IMR-90 (cell line): ENCODE measurements at regions not wholly inside any gene's neighbourhood (a gene's known extent, or its start where the extent isn't known, plus 50 kb on each side); places are given as distances from the start of the nearest gene placed in this dataset.

ENCODE experiments used
- ATAC-seq: fragments of 200-7000 bp; cut with Tn5 transposase; 2 replicates; pipeline ENCODE4 v1.9.1; 2020; ENCODE audit warnings: low read depth, mild to moderate bottlenecking, moderate library complexity
- BruUV-seq: library from RNA; stranded (reverse); fragments of 400-500 nt; replicated peaks from 2 replicates; lab custom pipeline; 2021; lab: Mats Ljungman, UMichigan
- CTCF ChIA-PET: fragments of 300-600 bp; formaldehyde crosslinking; extraction: SDS; loops from one replicate; lab custom pipeline; 2021; ENCODE audit warnings: antibody characterized with exemption; lab: Yijun Ruan, JAX
- POLR2A ChIA-PET: fragments of 300-600 bp; sonication (Branson Sonifier 250); formaldehyde crosslinking; loops from one replicate; lab custom pipeline; 2022; ENCODE audit warnings: antibody characterized with exemption; ENCODE audit not compliant: unreplicated experiment; lab: Charles Lee
- DNase-seq: peaks from one replicate; pipeline ENCODE4 v3.0.0; 2013
- H2AFZ ChIP-seq: replicated peaks from 2 replicates; pipeline ENCODE3; 2013; ENCODE audit warnings: low read length, mild to moderate bottlenecking; ENCODE audit not compliant: poor library complexity
- H2AK5ac ChIP-seq: 2 replicates; pipeline ENCODE4 v1.6.1; 2013; ENCODE audit warnings: low read depth, low read length, inconsistent platforms
- H2AK9ac ChIP-seq: replicated peaks from 2 replicates; pipeline ENCODE3; 2013; ENCODE audit warnings: mild to moderate bottlenecking, low read depth, low read length, moderate library complexity; ENCODE audit not compliant: poor library complexity
- H2BK120ac ChIP-seq: 2 replicates; pipeline ENCODE4 v1.6.1; 2013; ENCODE audit warnings: low read depth, low read length, inconsistent platforms
- H2BK15ac ChIP-seq: 3 replicates; pipeline ENCODE4 v1.6.1; 2013; ENCODE audit warnings: low read depth, low read length, inconsistent platforms
- H2BK20ac ChIP-seq: 2 replicates; pipeline ENCODE4 v1.6.1; 2013; ENCODE audit warnings: low read depth, mild to moderate bottlenecking, inconsistent platforms, low read length, moderate library complexity
- H2BK5ac ChIP-seq: 2 replicates; pipeline ENCODE4 v1.6.1; 2013; ENCODE audit warnings: mild to moderate bottlenecking, low read depth, low read length, inconsistent platforms; ENCODE audit not compliant: poor library complexity, severe bottlenecking
- H3K14ac ChIP-seq: replicated peaks from 2 replicates; pipeline ENCODE4 v1.6.1; 2013; ENCODE audit warnings: low read depth, low read length, inconsistent platforms
- H3K18ac ChIP-seq: 2 replicates; pipeline ENCODE4 v1.6.1; 2013; ENCODE audit warnings: low read depth, low read length, control low read depth
- H3K23ac ChIP-seq: 2 replicates; pipeline ENCODE4 v1.6.1; 2013; ENCODE audit warnings: low read depth, low read length, inconsistent platforms
- H3K27ac ChIP-seq: 2 replicates; pipeline ENCODE4 v1.5.1; 2013; ENCODE audit warnings: mild to moderate bottlenecking, control low read depth, low read length; ENCODE audit not compliant: insufficient read depth
- H3K27me3 ChIP-seq: 2 replicates; pipeline ENCODE4 v1.6.1; 2013; ENCODE audit warnings: low read length; ENCODE audit not compliant: control insufficient read depth, insufficient read depth
- H3K36me3 ChIP-seq: 2 replicates; pipeline ENCODE4 v1.6.1; 2013; ENCODE audit warnings: low read length, mixed read lengths; ENCODE audit not compliant: control insufficient read depth, insufficient read depth
- H3K4ac ChIP-seq: 2 replicates; pipeline ENCODE4 v1.6.1; 2013; ENCODE audit warnings: low read depth, low read length, inconsistent platforms
- H3K4me1 ChIP-seq: 2 replicates; pipeline ENCODE4 v1.6.1; 2013; ENCODE audit warnings: low read length, mixed read lengths; ENCODE audit not compliant: control insufficient read depth, insufficient read depth
- H3K4me2 ChIP-seq: 2 replicates; pipeline ENCODE4 v1.6.1; 2013; ENCODE audit warnings: low read depth, mild to moderate bottlenecking, control low read depth, low read length, moderate library complexity
- H3K4me3 ChIP-seq: 2 replicates; pipeline ENCODE4 v1.5.1; 2013; ENCODE audit warnings: low read depth, mild to moderate bottlenecking, control low read depth, low read length, moderate library complexity; ENCODE audit not compliant: insufficient read depth
- H3K56ac ChIP-seq: 2 replicates; pipeline ENCODE4 v1.6.1; 2013; ENCODE audit warnings: low read length, inconsistent platforms; ENCODE audit not compliant: insufficient read depth; ENCODE audit errors: extremely low read depth
- H3K79me1 ChIP-seq, 2 experiments: 2 replicates each; pipeline ENCODE4 v1.6.1; 2013; ENCODE audit warnings: low read length in 2 of 2, inconsistent platforms in 1 of 2, low read depth in 1 of 2
- H3K9ac ChIP-seq: 2 replicates; pipeline ENCODE4 v1.6.1; 2013; ENCODE audit warnings: low read depth, low read length, control low read depth
- H3K9me1 ChIP-seq: 2 replicates; pipeline ENCODE4 v1.6.1; 2013; ENCODE audit warnings: low read length, inconsistent platforms; ENCODE audit not compliant: insufficient read depth
- H3K9me3 ChIP-seq: 2 replicates; pipeline ENCODE4 v1.6.1; 2013; ENCODE audit warnings: low read length; ENCODE audit not compliant: control insufficient read depth, insufficient read depth
- H4K20me1 ChIP-seq: 2 replicates; pipeline ENCODE4 v1.6.1; 2013; ENCODE audit warnings: low read length, inconsistent platforms; ENCODE audit not compliant: insufficient read depth
- H4K5ac ChIP-seq: 2 replicates; pipeline ENCODE4 v1.6.1; 2013; ENCODE audit warnings: mild to moderate bottlenecking, low read depth, low read length, control low read depth
- H4K8ac ChIP-seq, 2 experiments: 2 replicates each; pipeline ENCODE4 v1.6.1; 2013; ENCODE audit warnings: low read depth in 2 of 2, low read length in 2 of 2, control low read depth in 1 of 2, inconsistent platforms in 1 of 2
- H4K91ac ChIP-seq: 2 replicates; pipeline ENCODE4 v1.6.1; 2013; ENCODE audit warnings: low read depth, low read length, inconsistent platforms; ENCODE audit not compliant: insufficient read depth
- BHLHE40 ChIP-seq: fragments of 150-350 bp; IDR thresholded peaks from 2 replicates; pipeline ENCODE4 v1.6.1; 2016; ENCODE audit warnings: mild to moderate bottlenecking, low read depth, low read length
- CEBPB ChIP-seq: IDR thresholded peaks from 2 replicates; pipeline ENCODE4 v1.6.1; 2012; ENCODE audit warnings: low read depth, low read length, improper control_type of control experiment
- CHD1 ChIP-seq: IDR thresholded peaks from 2 replicates; pipeline ENCODE4 v1.6.1; 2012; ENCODE audit warnings: low read depth, low read length, improper control_type of control experiment
- CTCF ChIP-seq: conservative IDR thresholded peaks from 2 replicates; pipeline ENCODE4 v1.5.1; 2012; ENCODE audit warnings: mild to moderate bottlenecking, low read depth, low read length, improper control_type of control experiment
- ELK1 ChIP-seq: fragments of 150-350 bp; IDR thresholded peaks from 2 replicates; pipeline ENCODE4 v1.6.1; 2016; ENCODE audit warnings: low read depth, mild to moderate bottlenecking, low read length, moderate library complexity, borderline replicate concordance
- FOS ChIP-seq: fragments of 150-350 bp; IDR thresholded peaks from 2 replicates; pipeline ENCODE4 v1.6.1; 2016; ENCODE audit warnings: low read depth, low read length
- MAFK ChIP-seq: IDR thresholded peaks from 2 replicates; pipeline ENCODE4 v1.6.1; 2012; ENCODE audit warnings: low read depth, low read length, improper control_type of control experiment
- MXI1 ChIP-seq: IDR thresholded peaks from 2 replicates; pipeline ENCODE4 v1.6.1; 2012; ENCODE audit warnings: low read depth, mild to moderate bottlenecking, low read length, moderate library complexity, borderline replicate concordance
- NFE2L2 ChIP-seq: fragments of 150-350 bp; IDR thresholded peaks from 2 replicates; pipeline ENCODE4 v1.6.1; 2016; ENCODE audit warnings: low read depth, mild to moderate bottlenecking, low read length
- POLR2A ChIP-seq: IDR thresholded peaks from 2 replicates; pipeline ENCODE4 v1.6.1; 2012; ENCODE audit warnings: mild to moderate bottlenecking, low read depth, low read length
- RAD21 ChIP-seq: IDR thresholded peaks from 2 replicates; pipeline ENCODE4 v1.6.1; 2012; ENCODE audit warnings: low read length, improper control_type of control experiment
- RCOR1 ChIP-seq: IDR thresholded peaks from 2 replicates; pipeline ENCODE4 v1.6.1; 2012; ENCODE audit warnings: mild to moderate bottlenecking, low read length, improper control_type of control experiment; ENCODE audit not compliant: insufficient replicate concordance
- RFX5 ChIP-seq: IDR thresholded peaks from 2 replicates; pipeline ENCODE4 v1.8.0; 2012; ENCODE audit warnings: low read depth, mild to moderate bottlenecking, low read length, moderate library complexity
- SMC3 ChIP-seq: fragments of 150-350 bp; IDR thresholded peaks from 2 replicates; pipeline ENCODE4 v1.6.1; 2016; ENCODE audit warnings: low read depth, mild to moderate bottlenecking, antibody characterized with exemption, low read length, moderate library complexity
- USF2 ChIP-seq: fragments of 150-350 bp; IDR thresholded peaks from 2 replicates; pipeline ENCODE4 v1.6.1; 2017; ENCODE audit warnings: mild to moderate bottlenecking, antibody characterized with exemption, low read length, low read depth
- WGBS, 2 experiments: methylation state at CpG; one replicate each; pipeline versions ENCODE4 v1.1.5 to v1.1.7; 2013; ENCODE audit warnings: missing lambda C conversion rate in 2 of 2; ENCODE audit not compliant: insufficient read length in 1 of 2; ENCODE audit errors: extremely low coverage in 2 of 2; 5-methylcytosine and 5-hydroxymethylcytosine counted together
- dilution Hi-C: fragments of 300-500 bp; cut with HindIII; formaldehyde crosslinking; loops from one replicate; pipeline ENCODE4 v1.14.3; 2018; ENCODE audit warnings: low sequenced_read_pairs; ENCODE audit not compliant: unreplicated experiment
- in situ Hi-C: fragments of 300-500 bp; cut with MboI; formaldehyde crosslinking; loops from 3 replicates; pipeline ENCODE4 v1.14.3; 2019; ENCODE audit warnings: low sequenced_read_pairs, inconsistent platforms, mixed read lengths
- intact Hi-C: fragments of 100-400 bp; cut with micrococcal nuclease; formaldehyde crosslinking; loops from 2 replicates; pipeline ENCODE4 v1.10.0; 2022

DNA sequence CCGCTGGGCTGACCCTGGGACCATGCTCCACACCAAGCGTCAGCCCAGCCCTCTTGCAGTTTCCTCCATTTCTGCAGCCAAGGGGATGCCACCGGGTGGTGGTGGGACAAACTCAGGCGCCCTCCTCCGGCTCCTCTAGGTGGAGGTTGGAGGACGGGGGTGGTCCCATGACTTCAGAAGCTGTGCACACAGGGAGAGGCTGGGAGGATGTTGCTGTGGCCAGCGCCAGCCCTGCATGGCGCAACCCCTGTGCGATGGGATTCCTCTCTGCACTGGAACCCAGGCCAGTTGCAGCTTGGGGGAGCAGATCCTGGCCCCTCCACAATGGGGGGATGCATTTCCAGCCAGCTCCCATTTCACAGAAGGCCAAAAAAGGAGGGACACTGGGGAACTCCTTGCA, 246.5 kb downstream of the C16orf95 start:
- H3K9me3 ChIP-seq = no peaks in the 10 kb centered on the region
- dilution Hi-C loops (no loop called here), intact Hi-C loops (no loop called here), in situ Hi-C loops (loop anchor here (10.0 kb wide), 1 partner anchor 204 kb away; no protein-coding TSS in a partner anchor)
- H2BK15ac ChIP-seq = no peak overlapping the region
- H4K5ac ChIP-seq = no peak overlapping the region
- H3K18ac ChIP-seq = no peak overlapping the region
- no peak overlapping the region for H3K56ac ChIP-seq
- H3K79me1 ChIP-seq = no peaks in the 10 kb centered on the region
- no peak overlapping the region for H3K4me2 ChIP-seq
- no peak overlapping the region for H2AK9ac ChIP-seq
- H4K8ac ChIP-seq = no peak overlapping the region
- H4K91ac ChIP-seq = no peak overlapping the region
- no peaks in the 10 kb centered on the region for H3K4me1 ChIP-seq
- no peak overlapping the region for H3K4me3 ChIP-seq
- no peak overlapping the region for H3K23ac ChIP-seq
- H3K27me3 ChIP-seq = peaks cover 31% of the 10 kb centered on the region
- ATAC-seq (no peak), DNase-seq (no peak)
- ChIA-PET CTCF (no interaction called here), POLR2A (no interaction called here)
- H3K4ac ChIP-seq = no peak overlapping the region
- H2BK120ac ChIP-seq = no peak overlapping the region
- H3K9ac ChIP-seq = no peak overlapping the region
- H2BK20ac ChIP-seq = no peak overlapping the region
- no peaks in the 10 kb centered on the region for H3K9me1 ChIP-seq
- no peaks in the 10 kb centered on the region for H3K36me3 ChIP-seq
- 80% methylated on average over 2 of the region's 9 CpGs; no CpG with 5 or more reads in 1 of the 2 experiments for WGBS, 2 experiments
- H2AFZ ChIP-seq = no peak overlapping the region
- no peak overlapping the region for H3K27ac ChIP-seq
- BruUV-seq = no TSS peak
- TF ChIP-seq RCOR1 = no peak
- no peak for TF ChIP-seq NFE2L2
- TF ChIP-seq BHLHE40 = no peak
- TF ChIP-seq SMC3 = no peak
- TF ChIP-seq RFX5 = no peak
- TF ChIP-seq CTCF = no peak
- TF ChIP-seq CEBPB = no peak
- TF ChIP-seq MAFK = no peak
- no peak for TF ChIP-seq USF2
- TF ChIP-seq POLR2A = no peak
- TF ChIP-seq ELK1 = no peak
- TF ChIP-seq RAD21 = no peak
- TF ChIP-seq MXI1 = no peak
- TF ChIP-seq FOS = no peak
- TF ChIP-seq CHD1 = no peak
- H3K14ac ChIP-seq = no peak overlapping the region
- H2AK5ac ChIP-seq = no peak overlapping the region
- no peak overlapping the region for H2BK5ac ChIP-seq
- no peaks in the 10 kb centered on the region for H4K20me1 ChIP-seq
